ENCODE measurements at regions not wholly inside any gene's neighbourhood (a gene's known extent, or its start where the extent isn't known, plus 50 kb on each side); places are given as distances from the start of the nearest gene placed in this dataset.
"Not testable (repeated sequence)": the region's sequence is repeated elsewhere in the genome, so short reads cannot be mapped to it uniquely, and the experiment has no call there.

DNA sequence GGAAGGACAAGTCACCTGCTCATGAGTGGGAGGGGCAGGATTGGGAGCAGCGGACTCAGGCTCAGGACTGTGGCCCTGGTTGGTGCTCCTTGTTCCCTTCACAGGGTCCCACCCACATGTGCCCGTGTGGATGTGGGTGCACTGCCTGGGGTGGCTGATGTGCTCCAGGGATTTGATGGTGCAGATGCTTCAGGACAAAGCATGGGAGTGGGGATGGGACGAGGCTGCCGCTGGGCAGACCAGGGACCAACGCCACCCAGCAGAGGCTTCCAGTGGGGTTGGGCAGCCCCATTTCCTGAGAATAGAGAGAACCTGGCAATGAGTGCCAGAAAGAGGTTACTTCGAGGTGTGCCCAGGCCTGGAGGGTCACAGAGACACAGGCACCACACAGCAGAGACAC is 65.5 kb upstream of the IGLL5 start:
- Mint-ChIP-seq H3K9me3 (no peaks in the 10 kb centered on the region), H3K36me3 (no peaks in the 10 kb centered on the region), H3K27ac (no peak overlapping the region), H3K4me3 (no peak overlapping the region), H3K4me1 (ENCODE audit: unreplicated experiment) (no peaks in the 10 kb centered on the region), H3K27me3 (peaks cover 27% of the 10 kb centered on the region)
- TF ChIP-seq, protein P1, sequence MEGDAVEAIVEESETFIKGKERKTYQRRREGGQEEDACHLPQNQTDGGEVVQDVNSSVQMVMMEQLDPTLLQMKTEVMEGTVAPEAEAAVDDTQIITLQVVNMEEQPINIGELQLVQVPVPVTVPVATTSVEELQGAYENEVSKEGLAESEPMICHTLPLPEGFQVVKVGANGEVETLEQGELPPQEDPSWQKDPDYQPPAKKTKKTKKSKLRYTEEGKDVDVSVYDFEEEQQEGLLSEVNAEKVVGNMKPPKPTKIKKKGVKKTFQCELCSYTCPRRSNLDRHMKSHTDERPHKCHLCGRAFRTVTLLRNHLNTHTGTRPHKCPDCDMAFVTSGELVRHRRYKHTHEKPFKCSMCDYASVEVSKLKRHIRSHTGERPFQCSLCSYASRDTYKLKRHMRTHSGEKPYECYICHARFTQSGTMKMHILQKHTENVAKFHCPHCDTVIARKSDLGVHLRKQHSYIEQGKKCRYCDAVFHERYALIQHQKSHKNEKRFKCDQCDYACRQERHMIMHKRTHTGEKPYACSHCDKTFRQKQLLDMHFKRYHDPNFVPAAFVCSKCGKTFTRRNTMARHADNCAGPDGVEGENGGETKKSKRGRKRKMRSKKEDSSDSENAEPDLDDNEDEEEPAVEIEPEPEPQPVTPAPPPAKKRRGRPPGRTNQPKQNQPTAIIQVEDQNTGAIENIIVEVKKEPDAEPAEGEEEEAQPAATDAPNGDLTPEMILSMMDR (conservative IDR thresholded peaks at IDR 0.05), result no peak
- no peak for DNase-seq (ENCODE audit: extremely low spot score, unreplicated experiment)

DNA sequence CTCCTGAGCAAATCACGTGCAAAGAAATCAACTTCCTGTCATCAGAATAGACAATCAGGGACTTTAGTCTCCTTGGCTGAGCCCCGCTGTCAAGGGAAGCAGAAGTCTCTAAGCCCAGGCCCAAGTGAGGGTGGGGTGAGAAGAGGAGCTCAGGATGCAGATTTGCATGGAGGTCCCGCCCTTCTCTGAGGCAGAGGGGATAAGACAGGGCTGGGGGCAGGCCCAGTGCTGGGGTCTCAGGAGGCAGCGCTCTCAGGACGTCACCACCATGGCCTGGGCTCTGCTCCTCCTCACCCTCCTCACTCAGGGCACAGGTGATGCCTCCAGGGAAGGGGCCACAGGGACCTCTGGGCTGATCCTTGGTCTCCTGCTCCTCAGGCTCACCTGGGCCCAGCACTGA is 65.1 kb upstream of the IGLL5 start:
- DNase-seq (ENCODE audit: extremely low spot score, unreplicated experiment); H3K9me3 Mint-ChIP-seq; H3K36me3 Mint-ChIP-seq; H3K4me3 Mint-ChIP-seq; H3K27ac Mint-ChIP-seq; H3K4me1 Mint-ChIP-seq (ENCODE audit: unreplicated experiment): not testable (repeated sequence)
- peaks cover 27% of the 10 kb centered on the region for H3K27me3 Mint-ChIP-seq

DNA sequence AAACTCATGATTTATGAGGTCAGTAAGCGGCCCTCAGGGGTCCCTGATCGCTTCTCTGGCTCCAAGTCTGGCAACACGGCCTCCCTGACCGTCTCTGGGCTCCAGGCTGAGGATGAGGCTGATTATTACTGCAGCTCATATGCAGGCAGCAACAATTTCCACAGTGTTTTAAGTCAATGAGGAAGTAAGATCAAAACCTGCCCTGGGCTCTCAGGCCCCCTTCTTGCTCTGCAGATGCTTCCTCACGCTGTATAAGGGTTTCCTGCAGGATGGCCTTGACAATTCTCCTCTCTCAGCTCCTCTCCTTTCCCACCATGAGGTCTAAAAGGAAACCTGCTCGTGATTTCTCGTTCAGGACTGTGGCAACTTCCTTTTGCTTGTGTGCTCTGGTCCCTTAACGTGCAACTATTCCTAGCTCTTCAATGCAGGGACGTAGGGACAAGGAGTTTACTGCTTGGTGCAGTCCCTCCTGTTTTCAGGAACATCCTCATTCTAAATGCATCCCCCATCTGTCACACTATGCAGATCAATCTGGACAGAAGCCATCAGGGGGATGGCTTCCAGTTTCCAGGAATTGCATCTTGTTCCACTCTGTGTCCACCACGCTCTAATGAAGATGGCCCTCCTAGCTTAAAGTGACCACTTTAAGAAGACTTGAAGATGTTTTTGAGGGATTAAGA is 64.3 kb upstream of the IGLL5 start:
- Mint-ChIP-seq H3K27me3 (peaks cover 24% of the 10 kb centered on the region), H3K27ac (no peak overlapping the region), H3K36me3 (no peaks in the 10 kb centered on the region), H3K4me3 (no peak overlapping the region), H3K9me3 (no peaks in the 10 kb centered on the region), H3K4me1 (ENCODE audit: unreplicated experiment) (no peaks in the 10 kb centered on the region)
- DNase-seq (ENCODE audit: extremely low spot score, unreplicated experiment), result no peak
- TF ChIP-seq, protein P1 (conservative IDR thresholded peaks at IDR 0.05), result no peak

DNA sequence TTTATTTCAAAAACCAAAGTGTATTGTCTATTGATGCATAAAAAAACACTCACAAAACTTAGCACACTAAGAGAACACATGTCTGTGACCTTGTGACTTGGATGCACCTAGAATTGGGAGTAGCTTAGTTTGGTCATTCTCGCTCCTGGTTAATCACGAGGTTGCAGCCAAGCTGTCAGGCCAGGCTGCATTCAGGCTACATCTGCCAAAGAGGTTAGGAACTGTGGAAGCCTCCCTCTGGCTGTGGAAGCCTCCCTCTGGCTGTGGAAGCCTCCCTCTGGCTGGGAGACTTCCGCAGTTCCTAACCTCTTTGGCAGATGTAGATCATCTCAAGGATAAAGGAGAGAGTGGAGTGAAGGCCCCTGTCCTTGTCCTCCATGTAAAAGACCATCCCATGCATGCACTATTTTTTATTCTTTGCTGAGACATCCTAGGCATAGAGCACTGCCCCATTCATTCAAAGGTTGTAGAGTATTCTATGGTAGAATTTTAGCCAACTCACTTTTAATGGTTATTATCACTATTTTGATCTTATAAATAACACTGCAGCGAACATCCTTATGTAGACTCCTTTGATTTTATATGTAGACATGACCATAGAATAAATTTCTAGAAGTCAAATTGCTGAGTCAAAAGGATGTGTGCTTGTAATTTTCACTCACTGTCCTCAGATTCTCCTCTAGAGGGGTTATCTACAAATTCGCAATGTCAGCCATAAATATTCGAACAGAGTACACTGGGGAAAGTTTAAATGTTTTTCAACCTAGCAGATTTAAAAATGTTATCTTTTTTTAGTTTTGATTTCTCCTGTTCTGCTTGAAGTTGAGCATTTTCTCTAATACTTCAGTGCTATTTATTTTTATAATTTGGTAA is 63.0 kb upstream of the IGLL5 start:
- TF ChIP-seq, protein P1 (conservative IDR thresholded peaks at IDR 0.05), result no peak
- Mint-ChIP-seq H3K9me3 (no peaks in the 10 kb centered on the region), H3K36me3 (no peaks in the 10 kb centered on the region), H3K27me3 (peaks cover 26% of the 10 kb centered on the region), H3K27ac (no peak overlapping the region), H3K4me1 (ENCODE audit: unreplicated experiment) (no peaks in the 10 kb centered on the region), H3K4me3 (no peak overlapping the region)
- DNase-seq (ENCODE audit: extremely low spot score, unreplicated experiment), result no peak

DNA sequence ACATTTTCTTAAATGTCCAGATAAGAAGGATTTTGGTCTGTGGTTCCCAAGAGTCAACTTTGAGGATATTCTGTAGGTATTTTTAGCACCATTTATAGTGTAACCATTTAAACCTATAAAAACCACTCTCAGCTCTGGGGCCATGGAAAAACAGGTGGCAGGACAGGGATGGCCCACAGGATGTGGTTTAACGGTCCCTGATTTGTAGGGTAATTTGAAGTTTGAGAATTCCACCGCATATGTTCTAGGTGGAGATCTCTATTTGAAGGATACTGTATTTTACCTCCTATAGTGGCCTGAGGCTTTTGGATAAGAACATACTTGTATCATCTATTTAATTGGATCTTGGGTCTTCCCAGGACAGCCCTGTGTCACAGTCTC is 62.4 kb upstream of the IGLL5 start:
- no peak for DNase-seq (ENCODE audit: extremely low spot score, unreplicated experiment)
- TF ChIP-seq, protein P1 (conservative IDR thresholded peaks at IDR 0.05), result no peak
- Mint-ChIP-seq H3K4me3 (no peak overlapping the region), H3K9me3 (no peaks in the 10 kb centered on the region), H3K36me3 (no peaks in the 10 kb centered on the region), H3K4me1 (ENCODE audit: unreplicated experiment) (no peaks in the 10 kb centered on the region), H3K27ac (no peak overlapping the region), H3K27me3 (peaks cover 23% of the 10 kb centered on the region)
